HCT116 (cell line): ENCODE measurements at regions not wholly inside any gene's neighbourhood (a gene's known extent, or its start where the extent isn't known, plus 50 kb on each side); places are given as distances from the start of the nearest gene placed in this dataset.

ENCODE experiments used
- CBX3 ChIP-seq: IDR thresholded peaks from 2 replicates; pipeline ENCODE4 v1.6.1; 2012; ENCODE audit warnings: low read depth
- EZH2 ChIP-seq: fragments of 200-600 bp; sonication (generic); IDR thresholded peaks from 2 replicates; pipeline ENCODE4 v1.6.1; 2017; ENCODE audit warnings: antibody characterized with exemption, mixed run types
- POLR2A ChIP-seq: IDR thresholded peaks from 2 replicates; pipeline ENCODE4 v1.7.0; 2011; ENCODE audit warnings: borderline replicate concordance; ENCODE audit not compliant: insufficient read depth, insufficient read length; ENCODE audit errors: extremely low read depth
- POLR2AphosphoS5 ChIP-seq: IDR thresholded peaks from 2 replicates; pipeline ENCODE4 v1.6.1; 2011; ENCODE audit warnings: mild to moderate bottlenecking, low read depth, low read length, moderate library complexity
- TCF7L2 ChIP-seq: IDR thresholded peaks from 2 replicates; pipeline ENCODE4 v1.7.0; 2011; ENCODE audit warnings: borderline replicate concordance, inconsistent platforms; ENCODE audit not compliant: insufficient read depth, insufficient read length; ENCODE audit errors: extremely low read depth
- YY1 ChIP-seq: IDR thresholded peaks from 2 replicates; pipeline ENCODE4 v1.6.1; 2011; ENCODE audit warnings: low read length, low read depth, moderate library complexity, mild to moderate bottlenecking; ENCODE audit not compliant: insufficient replicate concordance; ENCODE audit errors: extremely low read depth
- ZFX ChIP-seq: fragments of 450-650 bp; IDR thresholded peaks from 2 replicates; pipeline ENCODE4 v1.6.1; 2017
- TF ChIP-seq, protein P1 (sequence below), 3 experiments: fragments of 200-600 bp in 1 of 3; sonication (generic) in 1 of 3; IDR thresholded peaks in 2 of 3; conservative IDR thresholded peaks in 1 of 3; 2 replicates each; pipeline ENCODE4 v1.5.1; 2012 to 2017; ENCODE audit warnings: low read depth in 2 of 3, low read length in 2 of 3, antibody characterized with exemption in 1 of 3, borderline replicate concordance in 1 of 3, control low read depth in 1 of 3, mild to moderate bottlenecking in 1 of 3, mixed read lengths in 1 of 3, mixed run types in 1 of 3, moderate library complexity in 1 of 3; ENCODE audit not compliant: insufficient read depth in 1 of 3
- TF ChIP-seq, protein P2 (sequence below): IDR thresholded peaks from 2 replicates; pipeline ENCODE4 v1.6.1; 2012; ENCODE audit warnings: low read depth

DNA sequence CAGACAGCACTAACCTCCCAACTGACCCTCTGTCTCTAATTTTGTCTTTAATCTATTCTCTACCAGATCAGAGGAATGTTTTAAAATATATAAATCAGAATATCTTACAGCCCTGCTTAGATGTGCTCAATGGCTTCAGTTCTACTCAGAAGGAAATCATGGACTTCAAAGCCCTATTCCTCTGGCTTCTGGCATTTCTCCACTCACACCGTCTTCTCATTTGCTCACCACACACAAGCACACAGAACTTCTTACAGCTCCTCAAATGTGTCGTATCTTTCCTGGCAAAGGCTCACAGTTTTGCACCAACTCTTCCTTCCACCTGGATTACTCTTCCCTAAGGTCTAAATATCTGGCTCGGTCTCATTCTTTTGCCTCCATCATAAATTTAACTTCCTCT is 71.6 kb upstream of the NUDT7 start:
- TF ChIP-seq, protein P1, sequence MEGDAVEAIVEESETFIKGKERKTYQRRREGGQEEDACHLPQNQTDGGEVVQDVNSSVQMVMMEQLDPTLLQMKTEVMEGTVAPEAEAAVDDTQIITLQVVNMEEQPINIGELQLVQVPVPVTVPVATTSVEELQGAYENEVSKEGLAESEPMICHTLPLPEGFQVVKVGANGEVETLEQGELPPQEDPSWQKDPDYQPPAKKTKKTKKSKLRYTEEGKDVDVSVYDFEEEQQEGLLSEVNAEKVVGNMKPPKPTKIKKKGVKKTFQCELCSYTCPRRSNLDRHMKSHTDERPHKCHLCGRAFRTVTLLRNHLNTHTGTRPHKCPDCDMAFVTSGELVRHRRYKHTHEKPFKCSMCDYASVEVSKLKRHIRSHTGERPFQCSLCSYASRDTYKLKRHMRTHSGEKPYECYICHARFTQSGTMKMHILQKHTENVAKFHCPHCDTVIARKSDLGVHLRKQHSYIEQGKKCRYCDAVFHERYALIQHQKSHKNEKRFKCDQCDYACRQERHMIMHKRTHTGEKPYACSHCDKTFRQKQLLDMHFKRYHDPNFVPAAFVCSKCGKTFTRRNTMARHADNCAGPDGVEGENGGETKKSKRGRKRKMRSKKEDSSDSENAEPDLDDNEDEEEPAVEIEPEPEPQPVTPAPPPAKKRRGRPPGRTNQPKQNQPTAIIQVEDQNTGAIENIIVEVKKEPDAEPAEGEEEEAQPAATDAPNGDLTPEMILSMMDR (IDR thresholded peaks at IDR 0.05 in 2 of 3, conservative IDR thresholded peaks at IDR 0.05 in 1 of 3; ENCODE audit: borderline replicate concordance in 1 of 3, insufficient read depth in 1 of 3, low read depth in 2 of 3, low read length in 2 of 3), result no peak
- no peak for TF ChIP-seq TCF7L2
- TF ChIP-seq YY1, result no peak
- no peak for TF ChIP-seq POLR2AphosphoS5
- no peak for TF ChIP-seq POLR2A
- no peak for TF ChIP-seq EZH2
- no peak for TF ChIP-seq ZFX
- TF ChIP-seq, protein P2, sequence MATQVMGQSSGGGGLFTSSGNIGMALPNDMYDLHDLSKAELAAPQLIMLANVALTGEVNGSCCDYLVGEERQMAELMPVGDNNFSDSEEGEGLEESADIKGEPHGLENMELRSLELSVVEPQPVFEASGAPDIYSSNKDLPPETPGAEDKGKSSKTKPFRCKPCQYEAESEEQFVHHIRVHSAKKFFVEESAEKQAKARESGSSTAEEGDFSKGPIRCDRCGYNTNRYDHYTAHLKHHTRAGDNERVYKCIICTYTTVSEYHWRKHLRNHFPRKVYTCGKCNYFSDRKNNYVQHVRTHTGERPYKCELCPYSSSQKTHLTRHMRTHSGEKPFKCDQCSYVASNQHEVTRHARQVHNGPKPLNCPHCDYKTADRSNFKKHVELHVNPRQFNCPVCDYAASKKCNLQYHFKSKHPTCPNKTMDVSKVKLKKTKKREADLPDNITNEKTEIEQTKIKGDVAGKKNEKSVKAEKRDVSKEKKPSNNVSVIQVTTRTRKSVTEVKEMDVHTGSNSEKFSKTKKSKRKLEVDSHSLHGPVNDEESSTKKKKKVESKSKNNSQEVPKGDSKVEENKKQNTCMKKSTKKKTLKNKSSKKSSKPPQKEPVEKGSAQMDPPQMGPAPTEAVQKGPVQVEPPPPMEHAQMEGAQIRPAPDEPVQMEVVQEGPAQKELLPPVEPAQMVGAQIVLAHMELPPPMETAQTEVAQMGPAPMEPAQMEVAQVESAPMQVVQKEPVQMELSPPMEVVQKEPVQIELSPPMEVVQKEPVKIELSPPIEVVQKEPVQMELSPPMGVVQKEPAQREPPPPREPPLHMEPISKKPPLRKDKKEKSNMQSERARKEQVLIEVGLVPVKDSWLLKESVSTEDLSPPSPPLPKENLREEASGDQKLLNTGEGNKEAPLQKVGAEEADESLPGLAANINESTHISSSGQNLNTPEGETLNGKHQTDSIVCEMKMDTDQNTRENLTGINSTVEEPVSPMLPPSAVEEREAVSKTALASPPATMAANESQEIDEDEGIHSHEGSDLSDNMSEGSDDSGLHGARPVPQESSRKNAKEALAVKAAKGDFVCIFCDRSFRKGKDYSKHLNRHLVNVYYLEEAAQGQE, result no peak
- no peak for TF ChIP-seq CBX3
